A549 (cell line): ENCODE measurements at regions not wholly inside any gene's neighbourhood (a gene's known extent, or its start where the extent isn't known, plus 50 kb on each side); places are given as distances from the start of the nearest gene placed in this dataset.

Source experiments
- ATAC-seq, 2 experiments: fragments of 200-7000 bp in 1 of 2; fragments of >200 bp in 1 of 2; cut with Nextera tagmentation in 1 of 2; cut with Tn5 transposase in 1 of 2; 3 replicates each; pipeline versions ENCODE4 v1.8.0 to v1.9.1; 2018 to 2020; ENCODE audit warnings: mild to moderate bottlenecking in 1 of 2, moderate library complexity in 1 of 2
- CTCF ChIA-PET: fragments of 300-600 bp; sonication (Branson Sonifier 250); formaldehyde crosslinking; extraction: SDS; loops from one replicate; lab custom pipeline; 2021; ENCODE audit warnings: antibody characterized with exemption, inconsistent platforms; lab: Yijun Ruan, JAX
- POLR2A ChIA-PET: fragments of 350-600 bp; formaldehyde crosslinking; extraction: SDS; loops from one replicate; lab custom pipeline; 2021; ENCODE audit warnings: antibody characterized with exemption, inconsistent platforms; lab: Yijun Ruan, JAX
- DNase-seq, 2 experiments: peaks; one replicate each; pipeline versions ENCODE4 v3.0.0 to v3.0.0-alpha.2; 2011 to 2016; ENCODE audit warnings: low read depth in 1 of 2, low spot score in 1 of 2
- FAIRE-seq: peaks from 2 replicates; lab custom pipeline; 2011; peaks lifted over from hg19 to GRCh38; lab: Jason Lieb, UNC
- H3K27ac ChIP-seq, 2 experiments: fragments of >200 bp; sonication (Bioruptor Twin); formaldehyde crosslinking; 3 replicates each; pipeline ENCODE4 v1.5.1; 2016 to 2017
- H3K4me1 ChIP-seq: fragments of >200 bp; sonication (Bioruptor Twin); formaldehyde crosslinking; 3 replicates; pipeline ENCODE4 v1.6.1; 2016
- H3K4me2 ChIP-seq: fragments of >200 bp; sonication (Bioruptor Twin); formaldehyde crosslinking; 3 replicates; pipeline ENCODE4 v1.6.1; 2016
- H3K4me3 ChIP-seq: fragments of >200 bp; sonication (Bioruptor Twin); formaldehyde crosslinking; 3 replicates; pipeline ENCODE4 v1.5.1; 2016
- H3K9me3 ChIP-seq: fragments of >200 bp; sonication (Bioruptor Twin); formaldehyde crosslinking; 3 replicates; pipeline ENCODE4 v1.6.1; 2016
- BHLHE40 ChIP-seq: IDR thresholded peaks from 2 replicates; pipeline ENCODE4 v1.6.1; 2012; ENCODE audit warnings: low read depth, low read length, inconsistent platforms
- EHF ChIP-seq: fragments of 250-450 bp; sonication (Bioruptor Pico); IDR thresholded peaks from 2 replicates; pipeline ENCODE4 v1.5.0; 2020; ENCODE audit warnings: mild to moderate bottlenecking
- EHMT2 ChIP-seq: fragments of 200-600 bp; sonication (generic); IDR thresholded peaks from 2 replicates; pipeline ENCODE4 v1.6.1; 2016; ENCODE audit warnings: antibody characterized with exemption, low read depth, mild to moderate bottlenecking, moderate library complexity
- EP300 ChIP-seq, 2 experiments: fragments of >200 bp; sonication (Bioruptor Twin); formaldehyde crosslinking; IDR thresholded peaks; 2 replicates in 1 of 2; 3 replicates in 1 of 2; pipeline ENCODE4 v1.6.1; 2016 to 2017
- FOSB ChIP-seq: fragments of 250-450 bp; sonication (Bioruptor Pico); IDR thresholded peaks from 2 replicates; pipeline ENCODE4 v1.5.0; 2020; ENCODE audit warnings: mild to moderate bottlenecking, moderate library complexity
- FOSL2 ChIP-seq, 2 experiments: fragments of 450-650 bp in 1 of 2; fragments of >200 bp in 1 of 2; sonication (Bioruptor Twin) in 1 of 2; formaldehyde crosslinking; IDR thresholded peaks; 2 replicates each; pipeline versions ENCODE4 v1.5.0 to v1.6.1; 2016 to 2020; ENCODE audit warnings: mild to moderate bottlenecking in 1 of 2, moderate library complexity in 1 of 2
- HDAC2 ChIP-seq: fragments of 200-600 bp; sonication (generic); IDR thresholded peaks from 2 replicates; pipeline ENCODE4 v1.6.1; 2016
- HOXB13 ChIP-seq: fragments of 250-450 bp; sonication (Bioruptor Pico); IDR thresholded peaks from 2 replicates; pipeline ENCODE4 v1.5.0; 2020; ENCODE audit warnings: low read depth, mild to moderate bottlenecking, moderate library complexity
- KDM1A ChIP-seq: fragments of 200-600 bp; sonication (generic); IDR thresholded peaks from 2 replicates; pipeline ENCODE4 v1.6.1; 2016; ENCODE audit warnings: low read depth, mild to moderate bottlenecking
- KDM5A ChIP-seq: fragments of 200-600 bp; sonication (generic); IDR thresholded peaks from 2 replicates; pipeline ENCODE4 v1.6.1; 2016; ENCODE audit warnings: antibody characterized with exemption, mild to moderate bottlenecking
- MAFK ChIP-seq: fragments of 450-650 bp; IDR thresholded peaks from 2 replicates; pipeline ENCODE4 v1.6.1; 2014; ENCODE audit not compliant: partially characterized antibody
- MYC ChIP-seq: IDR thresholded peaks from 2 replicates; pipeline ENCODE4 v1.6.1; 2012; ENCODE audit warnings: mild to moderate bottlenecking, inconsistent platforms, low read length, improper control_type of control experiment, borderline replicate concordance
- NFE2L2 ChIP-seq: fragments of 150-350 bp; conservative IDR thresholded peaks from 2 replicates; pipeline ENCODE4 v1.6.1; 2014; ENCODE audit warnings: low read length
- NPAS2 ChIP-seq: fragments of 250-450 bp; sonication (Bioruptor Pico); IDR thresholded peaks from 2 replicates; pipeline ENCODE4 v1.8.0; 2022; ENCODE audit warnings: mild to moderate bottlenecking, moderate library complexity, borderline replicate concordance
- POLR2A ChIP-seq: IDR thresholded peaks from 2 replicates; pipeline ENCODE4 v1.6.1; 2012; ENCODE audit warnings: mild to moderate bottlenecking, low read length
- POLR2AphosphoS2 ChIP-seq: conservative IDR thresholded peaks from 2 replicates; pipeline ENCODE4 v1.6.1; 2012; ENCODE audit warnings: low read length, improper control_type of control experiment, inconsistent platforms
- RARB ChIP-seq: fragments of 250-450 bp; sonication (Bioruptor Pico); IDR thresholded peaks from 2 replicates; pipeline ENCODE4 v1.8.0; 2021; ENCODE audit warnings: mild to moderate bottlenecking, moderate library complexity
- RCOR1 ChIP-seq: fragments of 150-350 bp; IDR thresholded peaks from 2 replicates; pipeline ENCODE4 v1.6.1; 2014; ENCODE audit warnings: antibody characterized with exemption, low read length, low read depth
- SMC3 ChIP-seq: fragments of >200 bp; sonication (Bioruptor Twin); formaldehyde crosslinking; IDR thresholded peaks from 3 replicates; pipeline ENCODE4 v1.6.1; 2018; ENCODE audit warnings: inconsistent platforms
- ZC3H11A ChIP-seq: fragments of 450-650 bp; IDR thresholded peaks from 2 replicates; pipeline ENCODE4 v1.6.1; 2014; ENCODE audit warnings: antibody characterized with exemption, mild to moderate bottlenecking
- ZFP36 ChIP-seq: fragments of 450-650 bp; IDR thresholded peaks from 2 replicates; pipeline ENCODE4 v1.6.1; 2014; ENCODE audit warnings: borderline replicate concordance; ENCODE audit not compliant: partially characterized antibody
- ZSCAN20 ChIP-seq: fragments of 250-450 bp; sonication (Bioruptor Pico); IDR thresholded peaks from 2 replicates; pipeline ENCODE4 v1.8.0; 2022; ENCODE audit warnings: mild to moderate bottlenecking, moderate library complexity
- WGBS: methylation state at CpG from one replicate; pipeline ENCODE4 v1.1.6; 2017; ENCODE audit errors: missing lambda C conversion rate; 5-methylcytosine and 5-hydroxymethylcytosine counted together
- TF ChIP-seq, protein P1 (sequence below): fragments of 150-350 bp; IDR thresholded peaks from 2 replicates; pipeline ENCODE4 v1.6.1; 2014; ENCODE audit warnings: low read depth, mild to moderate bottlenecking, low read length
- TF ChIP-seq, protein P2 (sequence below): fragments of >200 bp; sonication (Bioruptor Twin); formaldehyde crosslinking; IDR thresholded peaks from 3 replicates; pipeline ENCODE4 v1.6.1; 2016
- TF ChIP-seq, protein P3 (sequence below): fragments of 250-450 bp; sonication (Bioruptor Pico); IDR thresholded peaks from 2 replicates; pipeline ENCODE4 v1.5.0; 2021; ENCODE audit warnings: mild to moderate bottlenecking, moderate library complexity, borderline replicate concordance
- TF ChIP-seq, protein P4 (sequence below): IDR thresholded peaks from 2 replicates; pipeline ENCODE4 v1.6.1; 2012
- TF ChIP-seq, protein P5 (sequence below): fragments of >200 bp; sonication (Bioruptor Twin); formaldehyde crosslinking; IDR thresholded peaks from 2 replicates; pipeline ENCODE4 v1.6.1; 2016

DNA sequence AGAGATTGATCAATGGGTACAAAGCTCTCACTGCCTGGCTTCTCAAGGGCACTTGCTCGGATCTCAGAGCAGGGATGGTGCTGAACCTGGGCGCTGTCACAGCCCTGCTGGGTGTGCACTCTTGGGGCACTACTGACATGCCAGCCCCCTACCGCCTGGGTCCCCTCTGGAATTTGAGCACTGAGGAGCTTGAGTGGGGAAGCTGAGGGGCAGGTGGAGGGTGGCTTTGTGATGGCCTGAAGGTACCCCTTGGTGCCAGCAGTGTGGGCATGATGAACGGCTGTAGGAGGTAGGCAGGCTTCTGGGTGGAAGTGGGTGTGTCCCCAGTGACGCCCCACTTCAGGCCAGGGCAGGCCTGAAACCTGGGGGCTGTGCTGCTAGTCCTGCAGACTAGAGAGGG lies 379.1 kb upstream of the GRID2 start:
- DNase-seq (no peak), ATAC-seq (no peak), FAIRE-seq (no peak)
- no peaks in the 10 kb centered on the region for H3K4me1 ChIP-seq
- 20% methylated on average over 2 of the region's 5 CpGs for WGBS
- H3K9me3 ChIP-seq: no peaks in the 10 kb centered on the region
- no peak for TF ChIP-seq EHMT2
- TF ChIP-seq POLR2A: no peak
- no peak for TF ChIP-seq ZC3H11A
- no peak for TF ChIP-seq FOSL2 (IDR thresholded peaks at IDR 0.05)
- TF ChIP-seq FOSL2 (CRISPR knock-in tag; IDR thresholded peaks at IDR 0.05): no peak
- no peak for TF ChIP-seq KDM5A
- TF ChIP-seq HDAC2: no peak
- TF ChIP-seq ZFP36: no peak
- TF ChIP-seq, protein P1, sequence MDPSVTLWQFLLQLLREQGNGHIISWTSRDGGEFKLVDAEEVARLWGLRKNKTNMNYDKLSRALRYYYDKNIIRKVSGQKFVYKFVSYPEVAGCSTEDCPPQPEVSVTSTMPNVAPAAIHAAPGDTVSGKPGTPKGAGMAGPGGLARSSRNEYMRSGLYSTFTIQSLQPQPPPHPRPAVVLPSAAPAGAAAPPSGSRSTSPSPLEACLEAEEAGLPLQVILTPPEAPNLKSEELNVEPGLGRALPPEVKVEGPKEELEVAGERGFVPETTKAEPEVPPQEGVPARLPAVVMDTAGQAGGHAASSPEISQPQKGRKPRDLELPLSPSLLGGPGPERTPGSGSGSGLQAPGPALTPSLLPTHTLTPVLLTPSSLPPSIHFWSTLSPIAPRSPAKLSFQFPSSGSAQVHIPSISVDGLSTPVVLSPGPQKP: no peak
- TF ChIP-seq, protein P2, sequence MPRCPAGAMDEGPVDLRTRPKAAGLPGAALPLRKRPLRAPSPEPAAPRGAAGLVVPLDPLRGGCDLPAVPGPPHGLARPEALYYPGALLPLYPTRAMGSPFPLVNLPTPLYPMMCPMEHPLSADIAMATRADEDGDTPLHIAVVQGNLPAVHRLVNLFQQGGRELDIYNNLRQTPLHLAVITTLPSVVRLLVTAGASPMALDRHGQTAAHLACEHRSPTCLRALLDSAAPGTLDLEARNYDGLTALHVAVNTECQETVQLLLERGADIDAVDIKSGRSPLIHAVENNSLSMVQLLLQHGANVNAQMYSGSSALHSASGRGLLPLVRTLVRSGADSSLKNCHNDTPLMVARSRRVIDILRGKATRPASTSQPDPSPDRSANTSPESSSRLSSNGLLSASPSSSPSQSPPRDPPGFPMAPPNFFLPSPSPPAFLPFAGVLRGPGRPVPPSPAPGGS: no peak
- TF ChIP-seq, protein P3, sequence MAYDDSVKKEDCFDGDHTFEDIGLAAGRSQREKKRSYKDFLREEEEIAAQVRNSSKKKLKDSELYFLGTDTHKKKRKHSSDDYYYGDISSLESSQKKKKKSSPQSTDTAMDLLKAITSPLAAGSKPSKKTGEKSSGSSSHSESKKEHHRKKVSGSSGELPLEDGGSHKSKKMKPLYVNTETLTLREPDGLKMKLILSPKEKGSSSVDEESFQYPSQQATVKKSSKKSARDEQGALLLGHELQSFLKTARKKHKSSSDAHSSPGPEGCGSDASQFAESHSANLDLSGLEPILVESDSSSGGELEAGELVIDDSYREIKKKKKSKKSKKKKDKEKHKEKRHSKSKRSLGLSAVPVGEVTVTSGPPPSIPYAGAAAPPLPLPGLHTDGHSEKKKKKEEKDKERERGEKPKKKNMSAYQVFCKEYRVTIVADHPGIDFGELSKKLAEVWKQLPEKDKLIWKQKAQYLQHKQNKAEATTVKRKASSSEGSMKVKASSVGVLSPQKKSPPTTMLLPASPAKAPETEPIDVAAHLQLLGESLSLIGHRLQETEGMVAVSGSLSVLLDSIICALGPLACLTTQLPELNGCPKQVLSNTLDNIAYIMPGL (CRISPR knock-in tag): no peak
- no peak for TF ChIP-seq EP300 (IDR thresholded peaks at IDR 0.05)
- ChIA-PET POLR2A (no interaction called here), CTCF (no interaction called here)
- no peak overlapping the region for H3K4me2 ChIP-seq
- H3K27ac ChIP-seq: no peak overlapping the region
- no peak overlapping the region for H3K4me3 ChIP-seq

DNA sequence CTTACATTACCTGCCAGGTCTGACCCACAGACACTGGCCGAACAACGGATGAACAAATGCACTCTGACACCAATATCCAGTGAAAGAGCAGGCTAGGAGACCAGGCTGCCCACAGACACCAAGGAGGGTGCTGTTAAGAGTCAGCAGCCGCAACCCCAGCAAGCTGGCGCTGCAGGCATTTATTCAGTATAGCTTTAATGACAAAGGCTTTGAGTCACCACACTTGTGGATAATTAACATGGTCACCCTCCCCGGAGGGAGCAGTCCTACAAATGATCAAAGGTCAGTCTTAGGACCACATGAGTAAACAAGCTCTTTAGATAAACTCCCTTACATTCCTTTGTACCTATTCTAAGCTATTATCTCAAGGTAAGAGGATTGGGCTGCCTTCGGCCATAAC lies 368.5 kb upstream of the GRID2 start:
- DNase-seq: peak in 1 of 2 experiments; percentile 11
- no peak for TF ChIP-seq ZSCAN20 (CRISPR knock-in tag)

DNA sequence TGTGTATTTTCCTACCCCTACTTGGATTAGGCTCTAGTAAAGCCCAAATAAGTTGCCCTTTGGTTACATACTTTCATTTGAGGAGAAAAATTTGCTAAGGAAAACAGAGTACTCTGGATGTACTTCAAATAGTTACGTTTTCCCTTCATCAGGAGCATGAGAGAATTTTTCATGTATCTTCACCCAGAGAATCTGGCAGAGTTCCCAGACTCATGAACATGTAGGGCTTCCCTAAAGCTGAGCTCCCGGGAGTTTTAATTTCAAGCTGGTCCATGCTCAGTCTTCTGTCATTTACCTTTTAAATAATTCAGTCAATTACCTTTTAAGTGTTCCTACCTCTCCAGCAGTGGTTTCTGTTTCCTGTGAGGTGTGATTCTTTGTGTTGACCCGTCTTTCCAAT lies 367.5 kb upstream of the GRID2 start:
- H3K4me1 ChIP-seq: no peaks in the 10 kb centered on the region
- POLR2A ChIA-PET: no interaction called here
- CTCF ChIA-PET: no interaction called here
- H3K4me2 ChIP-seq: peak overlapping the region; percentile 36; the same call in 1 of the 3 replicates
- DNase-seq (no peak), FAIRE-seq (no peak), ATAC-seq (no peak)
- H3K4me3 ChIP-seq: no peak overlapping the region
- WGBS: 8% methylated on average over 3 of the region's 3 CpGs
- no peak overlapping the region for H3K27ac ChIP-seq
- H3K9me3 ChIP-seq: no peaks in the 10 kb centered on the region
- no peak for TF ChIP-seq POLR2AphosphoS2
- TF ChIP-seq SMC3: no peak
- TF ChIP-seq FOSB: no peak
- TF ChIP-seq KDM1A: no peak
- no peak for TF ChIP-seq EHF (CRISPR knock-in tag)
- no peak for TF ChIP-seq MAFK
- TF ChIP-seq MYC: no peak
- no peak for TF ChIP-seq BHLHE40
- TF ChIP-seq FOSL2 (IDR thresholded peaks at IDR 0.05): no peak
- TF ChIP-seq FOSL2 (CRISPR knock-in tag; IDR thresholded peaks at IDR 0.05): no peak
- TF ChIP-seq, protein P4, sequence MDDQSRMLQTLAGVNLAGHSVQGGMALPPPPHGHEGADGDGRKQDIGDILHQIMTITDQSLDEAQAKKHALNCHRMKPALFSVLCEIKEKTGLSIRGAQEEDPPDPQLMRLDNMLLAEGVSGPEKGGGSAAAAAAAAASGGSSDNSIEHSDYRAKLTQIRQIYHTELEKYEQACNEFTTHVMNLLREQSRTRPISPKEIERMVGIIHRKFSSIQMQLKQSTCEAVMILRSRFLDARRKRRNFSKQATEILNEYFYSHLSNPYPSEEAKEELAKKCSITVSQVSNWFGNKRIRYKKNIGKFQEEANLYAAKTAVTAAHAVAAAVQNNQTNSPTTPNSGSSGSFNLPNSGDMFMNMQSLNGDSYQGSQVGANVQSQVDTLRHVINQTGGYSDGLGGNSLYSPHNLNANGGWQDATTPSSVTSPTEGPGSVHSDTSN: no peak
- no peak for TF ChIP-seq POLR2A
- TF ChIP-seq, protein P3 (CRISPR knock-in tag): no peak
- no peak for TF ChIP-seq HOXB13
- no peak for TF ChIP-seq NPAS2
- no peak for TF ChIP-seq RARB (CRISPR knock-in tag)
- no peak for TF ChIP-seq NFE2L2
- no peak for TF ChIP-seq RCOR1
- TF ChIP-seq, protein P5, sequence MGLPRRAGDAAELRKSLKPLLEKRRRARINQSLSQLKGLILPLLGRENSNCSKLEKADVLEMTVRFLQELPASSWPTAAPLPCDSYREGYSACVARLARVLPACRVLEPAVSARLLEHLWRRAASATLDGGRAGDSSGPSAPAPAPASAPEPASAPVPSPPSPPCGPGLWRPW: no peak

More for the DNA sequence above, 368.5 kb upstream of the GRID2 start:
- Histone ChIP-seq H3K9me3 (no peaks in the 10 kb centered on the region), H3K4me1 (no peaks in the 10 kb centered on the region), H3K4me3 (no peak overlapping the region), H3K27ac (no peak overlapping the region), H3K4me2 (peak overlapping the region; percentile 36; the same call in 2 of the 3 replicates)
- no peak for FAIRE-seq
- CTCF ChIA-PET: no interaction called here
- no peak for ATAC-seq
- WGBS: 9% methylated on average over 6 of the region's 6 CpGs
- POLR2A ChIA-PET: no interaction called here
